Mucosa of descending colon (tissue), 3 donors: ENCODE measurements at regions not wholly inside any gene's neighbourhood (a gene's known extent, or its start where the extent isn't known, plus 50 kb on each side); places are given as distances from the start of the nearest gene placed in this dataset.
"Not testable (repeated sequence)": the region's sequence is repeated elsewhere in the genome, so short reads cannot be mapped to it uniquely, and the experiment has no call there.

Experiments used
- ATAC-seq: fragments of 200-7000 bp; cut with Tn5 transposase; one replicate; pipeline ENCODE4 v1.9.1; 2020; ENCODE audit warnings: mild to moderate bottlenecking, moderate library complexity
- DNase-seq, 3 donors: peaks; one replicate each; pipeline ENCODE4 v3.0.0-alpha.2; 2020
- H3K36me3 ChIP-seq: fragments of 200-600 bp; one replicate; pipeline ENCODE4 v1.8.0; 2021; ENCODE audit warnings: low read depth, mild to moderate bottlenecking
- H3K4me1 ChIP-seq: fragments of 200-600 bp; one replicate; pipeline ENCODE4 v1.8.0; 2021; ENCODE audit warnings: low read depth, mild to moderate bottlenecking
- H3K4me3 ChIP-seq: fragments of 200-600 bp; one replicate; pipeline ENCODE4 v1.8.0; 2021; ENCODE audit warnings: mild to moderate bottlenecking
- H3K9me3 ChIP-seq: fragments of 200-600 bp; one replicate; pipeline ENCODE4 v1.8.0; 2021; ENCODE audit warnings: mild to moderate bottlenecking
- CTCF ChIP-seq: fragments of 200-600 bp; IDR thresholded peaks from one replicate; pipeline ENCODE4 v1.8.0; 2022; ENCODE audit warnings: antibody characterized with exemption, mild to moderate bottlenecking
- intact Hi-C, 2 donors: fragments of 100-400 bp; cut with DNase I in 1 of 2; cut with micrococcal nuclease in 1 of 2; formaldehyde crosslinking; loops; one replicate each; pipeline versions ENCODE4 v1.11.0 to v1.11.1; 2022; cut with DNase I, micrococcal nuclease
- donor health status: DM: no; HTN: no; CAD: no; lungs with moderate emphysema.
- donor health status: DM: no; HTN: no; CAD: no.
- donor health status: DM: no; HTN: yes; CAD: no.

GRCh38 chr1:82783044-82783443 is 982.3 kb downstream of the ADGRL2 start:
- H3K36me3 ChIP-seq: no peaks in the 10 kb centered on the region
- ATAC-seq: no peak
- no peak for TF ChIP-seq CTCF
- H3K4me1 ChIP-seq: no peaks in the 10 kb centered on the region
- H3K9me3 ChIP-seq: no peaks in the 10 kb centered on the region
- no peak overlapping the region for H3K4me3 ChIP-seq
- no peak for DNase-seq
- intact Hi-C loops: no loop called here

- DNase-seq: no peak
- Histone ChIP-seq H3K9me3 (no peaks in the 10 kb centered on the region), H3K4me3 (no peak overlapping the region), H3K36me3 (no peaks in the 10 kb centered on the region), H3K4me1 (no peaks in the 10 kb centered on the region)
- ATAC-seq: no peak
- intact Hi-C loops: no loop called here
- TF ChIP-seq CTCF: no peak
Measured at GRCh38 chr1:82782599-82782998, 981.9 kb downstream of the ADGRL2 start.

GRCh38 chr1:82778612-82779011 is 977.9 kb downstream of the ADGRL2 start:
- TF ChIP-seq CTCF: no peak
- Histone ChIP-seq H3K4me3 (no peak overlapping the region), H3K4me1 (no peaks in the 10 kb centered on the region), H3K36me3 (no peaks in the 10 kb centered on the region), H3K9me3 (no peaks in the 10 kb centered on the region)
- ATAC-seq (no peak), DNase-seq (peak in 1 of 3 donors; percentile 1)
- intact Hi-C loops: no loop called here

- intact Hi-C loops: no loop called here
- no peak for ATAC-seq
- H3K4me1 ChIP-seq: no peaks in the 10 kb centered on the region
- TF ChIP-seq CTCF: no peak
- no peaks in the 10 kb centered on the region for H3K9me3 ChIP-seq
- no peak overlapping the region for H3K4me3 ChIP-seq
- peak in 1 of 3 donors; percentile 25 for DNase-seq
- H3K36me3 ChIP-seq: no peaks in the 10 kb centered on the region
Measured at GRCh38 chr1:82777240-82777639, 976.5 kb downstream of the ADGRL2 start.

GRCh38 chr1:82776730-82777129 is 976.0 kb downstream of the ADGRL2 start:
- H3K9me3 ChIP-seq, H3K4me1 ChIP-seq, ATAC-seq, H3K4me3 ChIP-seq, intact Hi-C loops, H3K36me3 ChIP-seq, DNase-seq: not testable (repeated sequence)

GRCh38 chr1:82775406-82776000 is 974.8 kb downstream of the ADGRL2 start:
- H3K36me3 ChIP-seq: no peaks in the 10 kb centered on the region
- no peaks in the 10 kb centered on the region for H3K4me1 ChIP-seq
- intact Hi-C loops: no loop called here
- no peak overlapping the region for H3K4me3 ChIP-seq
- no peaks in the 10 kb centered on the region for H3K9me3 ChIP-seq
- ATAC-seq (no peak), DNase-seq (peak in 2 of 3 donors; percentile 28 to 41)
- no peak for TF ChIP-seq CTCF
